ENCODE measurements at regions not wholly inside any gene's neighbourhood (a gene's known extent, or its start where the extent isn't known, plus 50 kb on each side); places are given as distances from the start of the nearest gene placed in this dataset.

DNA sequence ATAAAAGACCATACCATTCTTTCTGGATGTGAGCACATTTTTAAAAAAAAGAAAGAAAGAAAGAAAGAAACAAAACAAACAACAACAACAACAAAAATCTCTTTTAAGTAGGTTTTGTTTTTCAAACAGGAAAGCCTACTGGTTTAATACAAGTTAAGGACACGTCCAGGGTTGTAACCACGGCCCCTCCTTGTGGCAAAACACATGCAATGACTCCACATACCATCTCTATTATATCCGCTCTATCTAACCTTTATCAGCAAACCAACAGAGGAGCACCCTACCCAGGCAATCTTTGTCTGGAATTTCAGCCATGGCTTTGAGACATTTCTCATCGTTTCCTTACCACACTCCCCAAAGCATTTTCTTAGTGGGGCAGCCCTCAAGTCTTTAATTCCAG is 360.5 kb upstream of the TMPO start:
- DNase-seq, result no peak

DNA sequence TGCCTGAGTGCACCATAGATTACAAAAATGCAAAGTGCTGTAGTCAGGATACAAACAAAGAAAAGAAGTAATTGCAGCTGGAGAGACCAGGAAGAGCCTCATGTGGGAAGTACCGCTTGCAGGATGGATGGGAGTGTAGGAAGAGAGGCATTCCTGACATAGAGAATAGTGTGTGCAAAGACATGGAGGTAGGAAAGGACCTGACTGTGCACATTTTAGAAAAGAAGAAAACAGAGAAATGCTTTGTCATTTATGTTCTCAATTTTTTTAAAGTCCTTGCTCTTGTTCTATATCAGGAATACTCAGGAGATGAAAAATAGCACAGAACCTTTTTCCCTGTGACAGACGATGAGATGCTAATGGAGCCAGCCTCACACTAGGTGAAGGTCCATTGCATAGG is 358.7 kb upstream of the TMPO start:
- DNase-seq, result no peak

DNA sequence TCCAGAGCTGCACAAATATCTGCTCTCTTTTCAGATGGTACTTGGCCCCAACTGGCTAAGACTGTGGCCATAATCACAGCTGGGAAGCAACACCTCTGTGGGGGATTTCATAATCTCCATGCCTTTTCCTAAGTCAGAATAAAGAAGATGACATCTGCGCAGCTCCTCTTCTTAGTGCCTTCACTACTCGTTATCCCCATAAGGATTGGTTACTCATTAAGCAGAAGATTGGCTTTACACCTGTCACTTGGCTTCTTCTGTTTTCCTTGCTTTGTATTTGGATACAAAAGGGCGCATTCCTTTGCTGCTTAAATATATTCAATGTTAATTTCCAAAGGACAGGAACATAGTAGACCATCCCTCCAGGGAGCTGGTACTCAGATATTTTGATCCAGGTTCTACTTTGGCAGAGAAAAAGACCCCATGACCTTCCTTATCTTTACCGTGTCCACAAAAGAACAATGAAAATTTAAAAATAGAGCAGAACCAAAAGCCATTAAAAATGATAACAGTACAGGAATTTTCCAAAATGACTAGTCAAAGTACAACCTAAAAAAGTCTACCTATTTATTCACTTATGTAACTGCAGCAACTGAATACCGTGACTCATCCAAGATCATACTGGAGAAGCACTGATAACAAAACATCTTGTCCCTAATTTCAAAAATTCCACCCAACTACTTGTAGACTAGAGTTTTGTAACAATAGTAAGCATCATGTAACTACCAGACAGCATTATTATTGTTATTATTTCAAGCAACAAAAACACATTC is 352.3 kb upstream of the TMPO start:
- no peak for DNase-seq

DNA sequence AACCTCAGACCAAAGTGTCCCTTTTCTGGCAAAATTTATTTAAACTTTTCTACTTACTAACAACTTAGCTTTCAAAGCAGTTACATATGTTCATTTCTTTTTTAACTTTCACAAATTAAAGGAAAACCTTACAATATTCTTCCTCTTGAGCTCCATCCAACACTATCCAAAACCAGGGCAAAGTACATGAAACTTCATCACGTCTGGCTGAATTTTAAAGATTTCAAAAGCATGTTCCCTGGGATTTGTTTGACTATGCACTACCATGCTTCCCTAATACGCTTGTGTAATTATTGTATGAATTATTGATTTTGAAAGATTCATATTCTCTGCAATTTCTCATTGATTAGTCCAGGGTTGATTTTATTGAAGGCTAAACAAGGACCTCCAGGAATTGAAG is 343.1 kb upstream of the TMPO start:
- DNase-seq, result no peak

DNA sequence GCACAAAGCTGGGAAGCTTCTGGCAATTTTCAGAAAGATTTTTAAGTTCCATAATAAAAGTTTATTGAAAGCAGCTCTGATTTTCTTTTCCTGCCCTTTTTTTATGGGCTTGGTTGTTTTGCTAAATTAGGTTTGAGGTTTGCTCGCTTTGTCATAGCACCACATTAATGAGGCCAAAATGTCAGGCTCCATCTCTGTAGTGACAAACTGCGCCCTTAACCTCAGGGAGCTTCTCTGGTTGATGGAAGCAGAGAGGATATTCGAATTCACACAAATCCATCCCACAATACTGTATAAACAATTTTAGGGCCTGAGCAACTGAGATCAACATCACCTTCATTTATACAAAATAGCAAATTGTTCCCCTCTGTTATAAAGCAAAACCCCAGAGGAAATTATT is 342.6 kb upstream of the TMPO start:
- DNase-seq, result no peak

DNA sequence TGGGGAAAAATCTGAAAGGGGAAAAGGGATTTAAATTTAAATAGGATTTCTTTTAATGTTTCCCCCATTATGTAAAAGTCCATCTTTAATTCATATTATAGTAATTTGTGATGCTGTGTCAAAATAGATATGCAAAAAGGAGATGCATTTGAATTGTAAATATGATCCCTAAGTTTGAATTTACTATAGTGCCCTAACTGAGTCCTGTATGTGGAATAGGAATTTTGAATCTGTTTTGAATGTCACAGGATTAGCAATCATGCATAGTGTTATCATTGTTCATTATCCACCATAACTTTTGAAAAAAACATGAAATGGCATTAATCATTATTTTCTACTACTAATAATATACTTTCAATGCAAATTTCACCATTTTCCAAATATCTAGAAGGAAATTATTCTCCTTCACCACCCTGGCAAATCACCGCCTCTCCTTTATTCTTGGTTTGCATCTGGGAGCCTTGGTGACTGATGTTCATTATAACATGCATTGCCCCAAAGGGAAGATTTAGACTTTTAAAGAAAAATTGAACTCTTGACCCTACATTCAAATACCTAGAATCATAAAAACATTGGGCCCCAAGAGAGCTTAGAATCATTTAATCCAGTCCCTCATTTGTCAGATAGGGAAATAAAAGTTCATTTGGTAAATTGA is 341.5 kb upstream of the TMPO start:
- DNase-seq, result no peak

DNA sequence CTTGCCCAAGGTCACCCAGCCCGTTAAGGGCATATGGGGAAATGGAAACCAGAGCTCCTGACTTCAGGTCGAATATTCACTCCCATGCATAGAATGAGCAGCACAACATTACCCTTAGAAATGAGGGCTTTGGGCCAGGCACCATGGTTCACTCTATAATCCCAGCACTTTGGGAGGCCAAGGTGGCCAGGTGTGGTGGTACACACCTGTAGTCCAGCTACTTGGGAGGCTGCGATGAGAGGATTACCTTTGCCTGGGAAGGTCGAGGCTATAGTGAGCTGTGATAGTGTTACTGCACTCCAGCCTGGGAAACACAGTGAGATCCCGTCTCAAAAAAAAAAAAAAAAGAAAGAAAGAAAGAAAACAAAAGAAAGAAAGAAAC is 341.0 kb upstream of the TMPO start:
- no peak for DNase-seq

DNA sequence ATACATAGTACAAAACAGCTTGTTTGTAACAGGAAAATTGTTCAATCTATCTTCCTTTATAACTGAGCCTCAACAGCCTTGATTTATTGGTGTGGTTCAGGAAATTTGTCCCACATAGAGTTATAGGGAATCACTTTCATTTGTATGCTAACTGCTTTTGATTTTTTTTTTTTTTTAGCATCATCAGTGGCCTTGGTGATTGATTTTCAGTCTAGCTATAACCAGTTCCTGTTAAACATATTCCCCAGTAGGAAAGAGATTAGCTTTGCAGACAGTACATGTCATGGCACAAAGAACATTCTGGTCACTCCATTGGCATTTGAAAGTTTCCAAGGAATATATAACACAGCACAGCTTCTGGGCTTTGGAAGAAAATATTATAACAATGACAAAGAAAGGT is 337.3 kb upstream of the TMPO start:
- no peak for DNase-seq

DNA sequence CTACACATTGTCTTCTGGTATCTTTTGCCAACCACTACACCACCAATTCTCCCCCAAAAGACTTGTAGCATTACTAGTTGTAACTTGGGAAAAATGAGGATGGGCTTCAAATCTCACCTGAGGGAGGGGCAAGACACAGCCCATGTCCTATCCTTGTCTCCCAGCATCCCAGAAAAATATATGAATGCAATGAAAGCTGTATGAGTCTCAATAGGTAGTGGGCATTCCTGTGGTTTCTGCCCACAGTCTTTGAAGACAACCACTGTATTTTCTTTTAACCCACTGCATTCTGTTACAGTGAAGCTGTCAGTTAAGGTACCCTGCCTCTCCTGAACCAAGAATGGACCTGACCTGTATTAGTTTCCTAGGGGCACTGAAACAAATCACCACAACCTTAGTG is 336.2 kb upstream of the TMPO start:
- DNase-seq, result no peak

DNA sequence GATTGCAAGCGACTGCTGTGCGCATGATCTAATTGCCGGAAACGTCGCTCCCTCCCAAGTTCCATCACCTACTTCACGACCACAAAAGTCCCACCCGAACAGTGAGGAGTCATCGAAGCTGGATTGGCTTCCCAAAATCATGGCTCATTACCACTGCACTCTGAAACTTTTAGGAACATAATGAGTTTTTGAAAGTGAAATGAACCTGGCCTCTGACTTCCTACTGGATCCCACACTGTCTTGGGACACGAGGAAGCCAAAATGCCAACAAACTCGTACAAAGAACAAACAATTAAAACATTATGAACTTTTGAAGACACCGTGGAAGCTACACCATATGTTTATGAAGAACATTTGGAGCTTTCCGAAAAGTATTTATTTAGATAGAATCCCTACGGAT is 334.8 kb upstream of the TMPO start:
- DNase-seq, result no peak

DNA sequence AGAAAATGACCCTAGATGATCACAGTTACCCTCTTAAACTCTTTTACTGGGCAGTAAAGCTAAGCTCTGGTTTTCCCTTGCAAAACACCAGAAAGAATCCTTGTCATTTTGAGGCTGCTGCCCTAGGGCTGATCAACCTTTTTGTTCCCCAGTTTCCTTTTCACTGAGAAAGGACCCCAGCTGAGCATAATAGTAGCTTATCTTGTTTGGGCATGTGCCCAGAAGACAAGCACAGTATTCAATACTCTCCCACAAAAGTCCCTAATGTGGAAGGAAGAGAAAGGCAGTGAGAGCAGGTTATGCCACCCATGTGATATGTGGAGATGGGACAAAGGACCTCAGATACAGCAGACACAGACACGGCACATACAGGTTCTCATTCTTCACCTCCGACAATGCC is 332.6 kb upstream of the TMPO start:
- no peak for DNase-seq

DNA sequence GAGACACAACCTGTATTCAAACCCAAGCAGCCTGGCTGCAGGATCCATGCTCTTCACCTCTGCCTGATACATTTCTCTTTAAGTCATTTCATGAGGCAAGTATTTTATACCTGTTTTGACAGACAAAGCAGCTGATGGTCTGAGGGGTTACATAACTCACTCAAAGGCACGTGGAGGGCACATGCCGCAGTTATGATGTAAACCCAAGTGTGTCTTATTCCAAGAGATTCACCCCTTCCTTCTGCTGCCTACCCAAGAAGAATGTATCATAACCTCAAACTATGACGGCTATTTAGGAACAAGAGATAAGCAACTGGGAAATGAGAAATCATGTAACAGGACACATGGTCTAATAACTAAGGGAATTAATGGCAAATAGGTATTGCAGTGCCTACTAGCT is 329.8 kb upstream of the TMPO start:
- DNase-seq, result no peak

DNA sequence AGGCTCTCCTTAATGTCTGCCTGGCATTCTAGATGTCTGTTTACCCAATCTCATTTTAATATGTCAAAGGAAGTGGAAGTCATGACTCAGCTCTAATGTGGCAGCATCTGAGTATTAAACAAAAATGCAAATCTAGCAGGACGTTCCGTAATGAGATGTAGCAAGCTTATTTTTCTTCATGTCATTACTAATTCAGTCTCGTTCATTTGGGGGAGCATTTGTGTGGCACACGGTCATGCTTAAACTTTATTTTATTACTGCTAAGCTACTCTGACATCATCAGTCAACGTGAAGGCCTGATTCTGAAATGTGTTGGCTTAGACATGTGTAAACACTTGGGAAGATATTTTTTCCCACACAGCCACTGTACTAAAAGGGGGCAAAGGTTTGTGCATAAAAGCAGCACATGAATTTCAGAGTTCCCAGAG is 326.7 kb upstream of the TMPO start:
- DNase-seq, result no peak

DNA sequence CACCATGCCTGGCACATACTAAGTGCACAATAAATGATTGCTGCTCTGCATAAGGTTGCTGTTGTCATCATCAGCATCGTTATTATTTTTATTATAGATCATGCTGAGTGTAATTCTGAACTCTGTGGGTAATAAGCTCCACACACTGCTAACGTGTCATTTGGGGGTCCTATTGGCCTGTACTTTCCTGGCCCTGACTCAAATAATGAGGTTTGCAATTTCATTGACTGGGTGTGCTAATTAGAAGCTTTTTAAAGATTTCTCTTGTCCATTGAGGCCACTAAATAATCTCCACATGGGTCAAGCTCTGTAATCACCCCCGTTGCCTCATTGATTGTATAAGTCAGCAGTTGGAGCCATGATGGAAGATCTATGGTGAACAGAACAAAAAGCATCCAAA is 320.8 kb upstream of the TMPO start:
- no peak for DNase-seq

DNA sequence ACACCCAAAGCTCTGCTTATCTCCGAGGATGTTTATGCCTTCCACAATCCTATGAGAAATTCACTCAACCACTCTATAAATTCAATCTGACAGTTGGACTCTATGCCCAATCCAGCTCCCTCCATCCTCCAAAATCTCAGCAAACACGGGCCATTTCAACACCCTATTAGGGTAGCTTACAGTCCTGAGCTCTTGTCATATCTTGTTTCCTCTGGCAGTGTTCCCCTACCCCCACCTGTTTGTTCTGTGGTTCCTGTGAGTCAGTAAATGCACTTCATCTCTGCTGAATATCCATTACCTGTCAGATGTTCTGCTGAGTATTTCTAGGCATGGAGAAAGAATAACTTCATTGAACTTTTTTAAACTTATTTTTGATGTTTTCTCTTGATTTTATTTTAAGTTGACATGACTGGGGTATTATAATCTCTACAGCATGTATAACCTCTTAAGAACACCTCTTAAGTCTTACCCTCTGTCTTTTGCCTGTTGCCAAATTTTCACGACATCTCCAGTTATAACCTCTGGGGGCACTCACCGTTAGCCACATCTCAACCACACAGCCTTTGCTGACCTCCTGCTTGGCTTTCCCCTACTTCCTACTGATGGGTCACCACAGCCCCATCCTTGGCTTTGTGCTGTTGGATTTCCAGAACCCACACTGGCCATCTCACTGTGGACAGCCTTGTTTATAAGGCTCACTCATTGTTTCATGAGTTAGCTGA is 317.0 kb upstream of the TMPO start:
- no peak for DNase-seq

DNA sequence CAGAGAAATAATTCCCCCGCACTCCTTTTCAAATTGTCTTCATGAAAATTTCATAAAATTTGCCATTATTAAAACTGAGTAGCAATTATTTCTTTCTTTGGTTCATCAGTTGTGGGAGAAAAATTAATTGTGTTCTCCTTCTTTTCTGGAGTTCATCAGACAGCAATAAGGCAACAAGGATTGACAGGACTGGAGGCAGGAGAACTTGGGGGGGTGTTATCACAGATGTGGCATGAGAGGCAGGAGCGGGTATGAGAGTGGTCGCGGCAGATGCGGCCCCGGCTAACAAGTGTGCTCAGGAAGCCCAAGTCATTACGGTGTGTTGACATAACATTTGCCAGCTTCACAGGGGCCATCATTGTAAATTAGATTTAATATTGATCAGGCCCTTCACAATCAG is 306.6 kb upstream of the TMPO start:
- no peak for DNase-seq

DNA sequence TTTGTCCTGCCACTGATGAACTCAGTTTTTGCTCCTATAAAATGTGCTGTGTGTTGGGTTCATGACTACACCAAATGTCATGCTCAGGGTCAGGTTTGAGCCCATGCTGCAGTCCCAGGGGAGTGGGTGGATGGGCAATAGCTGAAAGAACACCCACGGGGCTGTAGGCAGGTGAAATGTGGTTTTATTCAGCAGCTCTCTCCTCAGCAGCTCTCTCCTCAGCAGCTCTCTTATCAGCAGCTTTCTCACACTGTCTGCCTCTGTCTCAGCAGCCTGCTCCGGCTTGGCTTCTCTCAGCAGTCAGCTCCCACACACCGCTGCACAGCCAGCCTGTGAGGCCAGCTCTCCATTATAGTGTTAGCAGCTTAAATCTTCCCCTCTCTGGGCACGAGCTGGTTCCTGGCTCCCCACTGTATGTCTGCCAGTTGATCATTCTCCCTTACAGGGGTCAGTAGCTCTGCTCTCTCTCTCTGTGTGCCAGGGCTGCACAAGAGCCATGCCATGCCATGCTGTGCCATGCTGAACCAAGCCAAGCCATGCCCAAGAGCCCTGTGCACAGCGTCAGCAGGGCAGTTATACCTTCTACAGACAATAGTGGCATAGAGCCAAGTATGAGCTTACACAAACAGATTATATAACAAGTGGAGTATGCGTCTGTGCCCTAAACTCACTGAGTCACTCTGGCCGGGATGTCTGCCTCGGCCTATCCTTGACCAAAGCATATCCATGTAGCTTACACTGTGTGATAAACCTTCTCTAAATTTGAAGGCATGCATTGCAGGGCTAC is 303.3 kb upstream of the TMPO start:
- DNase-seq, result no peak

DNA sequence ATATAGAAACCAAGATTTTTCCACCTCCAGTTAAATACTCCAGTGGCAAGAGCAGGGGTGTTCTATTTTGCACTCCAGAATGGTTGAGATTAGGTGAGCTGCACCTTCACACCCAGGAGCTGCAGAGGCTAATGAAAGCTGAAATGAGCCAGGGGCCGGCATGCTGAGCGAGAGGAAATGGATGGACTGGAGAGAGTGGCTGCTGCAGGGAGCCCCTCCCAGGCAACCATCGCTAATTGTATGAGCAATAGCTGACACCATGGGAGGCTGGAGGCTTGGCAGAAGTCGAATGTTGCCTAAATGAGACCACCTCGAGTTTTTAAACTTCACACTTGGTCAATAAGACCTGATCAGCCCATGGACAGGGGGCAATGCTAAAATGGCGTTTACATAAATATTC is 301.8 kb upstream of the TMPO start:
- no peak for DNase-seq

DNA sequence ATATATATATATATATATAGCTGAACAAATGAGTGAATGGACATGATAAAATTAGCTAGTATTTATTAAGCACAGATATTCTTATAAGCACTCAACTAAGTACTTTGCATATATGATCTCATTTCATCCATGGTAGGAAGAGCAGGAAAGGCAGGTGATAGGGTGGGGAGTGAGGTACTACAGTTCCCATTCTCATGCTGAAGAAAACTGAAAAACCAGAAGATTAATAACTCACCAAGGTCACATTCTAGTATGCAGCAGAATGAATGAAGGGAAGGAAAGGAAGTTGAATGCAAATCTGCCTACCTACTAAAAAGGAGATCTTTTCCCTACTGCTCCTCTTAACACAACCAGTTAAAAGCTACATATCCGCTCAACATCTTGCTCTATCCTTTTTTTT is 298.1 kb upstream of the TMPO start:
- no peak for DNase-seq

DNA sequence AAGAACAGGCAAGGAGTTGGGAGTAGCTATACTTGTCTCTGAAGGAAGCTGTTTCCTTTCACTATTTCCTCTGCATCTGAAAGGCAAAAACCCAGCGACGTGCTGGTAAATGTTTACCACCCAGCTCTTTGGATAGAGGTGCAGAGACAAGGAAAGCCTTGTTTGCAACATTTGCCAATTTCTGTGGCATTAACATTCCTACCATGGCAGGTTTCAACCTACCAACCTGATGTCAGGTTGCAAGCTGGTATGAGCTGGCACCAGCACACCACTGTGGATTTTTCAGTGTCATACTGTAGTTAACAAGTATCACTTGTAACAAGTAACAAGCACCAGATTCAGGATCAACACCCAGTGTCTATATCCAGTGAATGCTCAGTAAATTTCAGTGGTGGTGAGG is 294.8 kb upstream of the TMPO start:
- DNase-seq, result no peak

DNA sequence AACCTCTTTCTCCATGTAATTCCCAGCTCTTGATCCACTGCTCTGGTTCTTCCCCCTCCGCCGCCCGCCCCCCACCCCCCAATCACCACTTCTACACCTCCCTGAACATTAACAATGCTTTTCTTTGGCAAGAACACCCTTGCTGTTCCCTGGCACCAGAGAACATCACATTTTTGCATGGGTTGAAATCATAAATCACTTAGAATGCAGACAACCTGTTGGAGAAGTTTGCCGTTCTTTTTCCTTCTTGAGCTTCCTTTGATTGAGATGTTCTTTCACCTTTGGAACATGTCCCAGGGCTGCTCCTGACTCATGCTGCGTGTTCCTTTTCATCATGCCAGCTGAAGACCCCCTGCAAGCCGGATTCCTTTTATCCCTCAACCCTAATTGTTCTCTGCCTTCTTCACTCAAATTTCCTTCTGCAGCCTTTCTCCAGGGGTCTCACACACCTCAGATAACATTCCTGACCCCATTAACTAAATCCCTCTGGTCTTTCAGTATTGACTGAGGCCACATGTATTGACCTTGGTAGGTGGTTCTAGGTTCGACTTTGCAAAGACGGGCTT is 294.1 kb upstream of the TMPO start:
- DNase-seq, result no peak

DNA sequence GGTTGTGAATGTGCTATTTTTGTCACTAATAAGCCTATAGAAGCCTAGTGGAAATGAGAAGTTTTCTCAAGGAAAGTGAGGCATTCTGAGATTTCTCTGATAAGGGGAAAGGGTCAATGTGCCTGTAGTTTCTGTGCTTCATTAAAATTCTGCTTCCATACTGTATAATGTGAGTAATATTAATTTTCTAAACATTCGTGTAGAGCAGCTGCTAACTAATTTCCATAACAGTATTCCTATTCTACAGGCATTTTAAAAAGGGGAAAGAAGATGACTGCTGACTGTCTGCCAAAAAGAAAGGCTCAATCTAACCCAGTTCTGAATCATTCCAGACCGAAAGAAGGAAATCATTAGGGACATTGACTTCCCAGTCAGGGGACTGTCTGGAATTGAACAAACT is 293.3 kb upstream of the TMPO start:
- DNase-seq, result no peak

DNA sequence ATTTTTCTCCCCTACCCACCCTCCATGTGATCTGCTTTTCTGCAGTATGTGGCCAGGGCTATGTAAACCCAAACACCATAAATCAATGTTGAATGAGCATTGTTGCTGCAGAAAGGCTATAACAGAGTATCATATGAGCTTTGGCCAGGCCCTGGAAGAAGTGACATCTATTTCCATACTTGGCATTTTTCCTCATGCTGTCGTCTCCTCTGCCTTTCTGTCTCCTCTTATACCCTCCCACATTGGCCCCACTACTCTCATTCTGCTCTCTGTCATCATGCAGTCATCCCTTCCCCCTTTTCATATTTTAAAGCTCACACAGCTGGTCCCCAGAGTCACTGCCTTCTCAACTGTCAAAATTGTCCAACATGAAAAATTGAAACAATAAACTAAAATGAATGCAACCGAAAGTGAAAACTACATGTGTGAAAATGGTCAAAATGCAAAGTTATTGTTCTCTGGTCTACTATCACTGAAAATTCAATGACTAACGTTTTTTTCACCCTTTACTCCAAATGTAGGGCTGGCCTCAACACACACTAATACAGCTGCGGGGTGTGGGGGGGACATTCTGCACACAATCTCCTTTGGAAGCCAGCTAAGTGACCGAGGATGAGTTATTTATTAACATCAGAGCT is 290.7 kb upstream of the TMPO start:
- DNase-seq, result no peak
